Amygdala (tissue), 56 donors: ENCODE measurements at regions not wholly inside any gene's neighbourhood (a gene's known extent, or its start where the extent isn't known, plus 50 kb on each side); places are given as distances from the start of the nearest gene placed in this dataset.

ENCODE experiments used
- DNase-seq, 56 donors: peaks; one replicate each; lab custom pipeline; 2025; lab: John Stamatoyannopoulos, UW

GRCh38 chr2:38174131-38174530 is 98.2 kb upstream of the CYP1B1 start:
- DNase-seq: no peak

GRCh38 chr2:38173683-38174082 is 97.7 kb upstream of the CYP1B1 start:
- DNase-seq: no peak

GRCh38 chr2:38171208-38171855 is 95.4 kb upstream of the CYP1B1 start:
- DNase-seq: no peak

GRCh38 chr2:38170733-38171132 is 94.8 kb upstream of the CYP1B1 start:
- DNase-seq: no peak

- DNase-seq: no peak
Observed at GRCh38 chr2:38170067-38170466, 94.1 kb upstream of the CYP1B1 start.

GRCh38 chr2:38168710-38169480 is 92.9 kb upstream of the CYP1B1 start:
- no peak for DNase-seq

GRCh38 chr2:38167968-38168350 is 92.0 kb upstream of the CYP1B1 start:
- no peak for DNase-seq

- DNase-seq: no peak
Observed at GRCh38 chr2:38165698-38166097, 89.7 kb upstream of the CYP1B1 start.

- no peak for DNase-seq
Observed at GRCh38 chr2:38164881-38165280, 88.9 kb upstream of the CYP1B1 start.

- DNase-seq: no peak
Observed at GRCh38 chr2:38163579-38163978, 87.6 kb upstream of the CYP1B1 start.

GRCh38 chr2:38163006-38163405 is 87.1 kb upstream of the CYP1B1 start:
- DNase-seq: no peak

GRCh38 chr2:38160516-38160915 is 84.6 kb upstream of the CYP1B1 start:
- DNase-seq: no peak

- peak in 3 of 56 donors; percentile 16 to 36 (median 25) for DNase-seq
Observed at GRCh38 chr2:38159597-38159996, 83.6 kb upstream of the CYP1B1 start.

- DNase-seq: no peak
Observed at GRCh38 chr2:38159191-38159590, 83.2 kb upstream of the CYP1B1 start.

GRCh38 chr2:38158378-38159118 is 82.6 kb upstream of the CYP1B1 start:
- no peak for DNase-seq

- no peak for DNase-seq
Observed at GRCh38 chr2:38156436-38156835, 80.5 kb upstream of the CYP1B1 start.

GRCh38 chr2:38155015-38155414 is 79.1 kb upstream of the CYP1B1 start:
- no peak for DNase-seq

- DNase-seq: no peak
Observed at GRCh38 chr2:38154395-38154794, 78.4 kb upstream of the CYP1B1 start.

GRCh38 chr2:38153476-38154135 is 77.7 kb upstream of the CYP1B1 start:
- DNase-seq: no peak

GRCh38 chr2:38152913-38153312 is 77.0 kb upstream of the CYP1B1 start:
- DNase-seq: no peak

- no peak for DNase-seq
Observed at GRCh38 chr2:38152035-38152434, 76.1 kb upstream of the CYP1B1 start.
